Stimulated activated CD4-positive, alpha-beta T cell treated with anti-CD3 and anti-CD28 coated beads, Interleukin-4, amount 100 ng/mL, for 24 hours (primary cell): ENCODE measurements at regions not wholly inside any gene's neighbourhood (a gene's known extent, or its start where the extent isn't known, plus 50 kb on each side); places are given as distances from the start of the nearest gene placed in this dataset.

ENCODE experiments used
- DNase-seq: peaks from one replicate; pipeline ENCODE4 v3.0.0-alpha.2; 2020

DNA sequence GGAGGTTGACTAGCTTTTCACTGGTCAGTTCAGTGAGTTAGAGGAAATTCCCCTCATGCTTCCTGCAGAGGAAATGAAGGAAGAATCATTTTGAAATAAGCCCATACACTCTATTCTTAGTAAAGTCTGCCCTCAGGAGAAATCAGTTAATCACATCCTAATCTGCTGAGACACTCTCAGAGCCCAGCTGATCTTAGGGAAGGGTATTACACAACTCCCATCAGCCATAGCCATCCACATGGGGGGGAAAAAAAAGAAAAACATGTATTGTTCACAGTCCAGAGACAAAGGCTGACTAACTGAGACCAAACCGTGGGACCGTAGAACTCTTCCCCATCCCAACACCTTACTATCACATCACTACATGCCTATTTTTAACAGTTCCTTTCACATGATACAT lies 722.3 kb downstream of the CDH8 start:
- no peak for DNase-seq

DNA sequence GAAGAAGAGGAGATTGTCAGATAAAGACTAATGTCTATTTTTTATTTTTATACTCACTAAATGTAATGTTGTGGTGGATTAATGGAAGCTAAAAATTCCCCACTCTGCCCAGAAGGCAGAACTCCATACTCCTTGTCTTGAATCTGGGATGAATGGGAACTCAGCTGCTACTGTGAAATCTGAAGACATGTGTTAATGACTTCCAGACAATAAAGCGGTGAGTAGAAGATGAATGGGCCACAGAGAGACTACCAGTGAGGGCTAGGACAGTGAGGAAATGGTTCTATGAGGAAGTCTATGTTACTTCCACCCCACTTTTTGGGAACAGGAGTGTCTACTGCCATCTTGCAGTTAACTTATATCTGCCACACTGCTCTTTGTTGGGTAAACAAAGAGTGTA lies 726.9 kb downstream of the CDH8 start:
- DNase-seq, result no peak

- no peak for DNase-seq
Measured at GRCh38 chr16:61306204-61306603, 730.0 kb downstream of the CDH8 start.

GRCh38 chr16:61296814-61297213 lies 739.4 kb downstream of the CDH8 start:
- DNase-seq, result no peak

- DNase-seq, result no peak
Measured at GRCh38 chr16:61296305-61296704, 739.9 kb downstream of the CDH8 start.

DNA sequence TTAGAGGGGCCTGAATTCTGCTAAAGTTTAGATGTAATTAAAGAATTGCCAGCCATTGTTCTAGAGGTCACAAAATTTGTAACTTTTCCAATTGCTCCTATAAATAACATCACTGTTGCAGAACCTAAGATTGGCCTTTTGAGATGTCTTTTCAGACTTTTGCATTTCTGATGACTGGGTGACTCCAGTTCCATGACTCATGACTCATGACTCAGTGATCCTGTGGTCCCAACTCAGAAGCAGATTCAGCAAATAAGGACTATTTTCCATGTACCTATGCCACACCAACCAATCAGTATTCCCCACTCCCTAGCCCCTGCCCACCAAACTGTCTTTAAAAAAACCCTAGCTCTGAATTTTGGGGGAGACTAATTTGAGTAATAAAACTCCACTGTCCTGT lies 740.9 kb downstream of the CDH8 start:
- DNase-seq, result no peak

- DNase-seq, result no peak
Measured at GRCh38 chr16:61289141-61289540, 747.1 kb downstream of the CDH8 start.

GRCh38 chr16:61277849-61278248 lies 758.4 kb downstream of the CDH8 start:
- DNase-seq, result no peak

GRCh38 chr16:61274211-61274610 lies 762.0 kb downstream of the CDH8 start:
- no peak for DNase-seq

- DNase-seq, result no peak
Measured at GRCh38 chr16:61270726-61271125, 765.5 kb downstream of the CDH8 start.

- no peak for DNase-seq
Measured at GRCh38 chr16:61263400-61263799, 772.8 kb downstream of the CDH8 start.

GRCh38 chr16:61261315-61261714 lies 774.9 kb downstream of the CDH8 start:
- no peak for DNase-seq

DNA sequence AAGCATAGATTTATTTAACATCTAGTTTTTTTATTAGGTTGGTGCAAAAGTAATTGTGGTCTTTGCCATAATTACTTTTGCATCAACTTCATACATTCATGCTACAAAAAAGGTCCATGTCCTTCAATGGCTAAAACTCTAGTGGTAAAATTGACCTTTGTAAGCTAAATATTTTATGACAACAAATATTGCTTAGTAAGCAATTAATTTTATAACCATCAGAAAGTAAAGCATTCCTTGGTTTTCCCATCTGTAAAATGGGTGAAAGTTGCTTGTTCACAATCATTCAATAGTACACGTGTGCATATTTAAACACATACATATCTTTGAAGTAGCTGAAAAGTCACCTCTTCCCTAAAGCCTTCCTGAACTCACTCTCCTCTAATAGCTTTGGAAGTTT lies 789.6 kb downstream of the CDH8 start:
- no peak for DNase-seq

GRCh38 chr16:61243954-61244353 lies 792.3 kb downstream of the CDH8 start:
- no peak for DNase-seq

GRCh38 chr16:61237884-61238485 lies 798.3 kb downstream of the CDH8 start:
- no peak for DNase-seq

DNA sequence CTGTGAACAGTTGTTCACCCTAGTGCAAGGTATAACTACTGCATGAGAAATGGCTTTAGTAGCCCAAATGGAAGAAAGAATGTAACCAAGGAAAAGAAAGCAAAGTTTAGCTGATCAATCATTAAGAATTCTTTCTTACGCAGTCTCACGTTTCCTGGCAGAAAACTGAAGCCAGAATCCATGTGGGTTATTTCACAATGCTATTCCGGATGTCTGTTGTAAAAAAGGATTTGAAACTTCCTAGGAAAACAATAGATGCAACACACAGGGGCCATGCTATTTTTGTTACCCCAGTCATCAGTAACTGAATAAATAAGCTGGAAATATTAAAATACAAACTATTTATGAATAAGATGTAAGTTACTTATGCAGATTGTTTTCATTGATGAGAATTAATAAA lies 802.5 kb downstream of the CDH8 start:
- DNase-seq, result no peak

- no peak for DNase-seq
Measured at GRCh38 chr16:61228371-61228770, 807.9 kb downstream of the CDH8 start.

GRCh38 chr16:61215605-61216004 lies 820.6 kb downstream of the CDH8 start:
- no peak for DNase-seq

- DNase-seq, result no peak
Measured at GRCh38 chr16:61214780-61215179, 821.5 kb downstream of the CDH8 start.

DNA sequence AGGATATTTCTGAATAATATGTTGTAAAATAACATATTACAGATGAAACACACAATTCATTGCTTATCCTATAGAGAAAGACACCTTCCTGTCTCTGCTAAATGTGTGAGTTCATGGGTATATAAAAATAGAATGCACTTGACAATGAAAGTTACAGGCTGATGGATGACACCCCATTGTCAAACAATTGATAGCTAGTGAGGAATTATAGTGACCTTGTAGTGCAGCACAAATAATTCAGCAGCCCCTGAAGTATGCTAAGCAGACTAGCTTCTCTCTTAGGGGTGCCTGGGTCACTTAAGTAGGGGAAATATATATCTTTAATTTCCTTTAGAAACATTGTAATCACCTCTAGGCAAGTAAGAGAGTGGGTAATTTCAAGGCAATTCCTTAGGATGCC lies 826.2 kb downstream of the CDH8 start:
- no peak for DNase-seq

GRCh38 chr16:61195006-61195405 lies 841.2 kb downstream of the CDH8 start:
- DNase-seq, result no peak

DNA sequence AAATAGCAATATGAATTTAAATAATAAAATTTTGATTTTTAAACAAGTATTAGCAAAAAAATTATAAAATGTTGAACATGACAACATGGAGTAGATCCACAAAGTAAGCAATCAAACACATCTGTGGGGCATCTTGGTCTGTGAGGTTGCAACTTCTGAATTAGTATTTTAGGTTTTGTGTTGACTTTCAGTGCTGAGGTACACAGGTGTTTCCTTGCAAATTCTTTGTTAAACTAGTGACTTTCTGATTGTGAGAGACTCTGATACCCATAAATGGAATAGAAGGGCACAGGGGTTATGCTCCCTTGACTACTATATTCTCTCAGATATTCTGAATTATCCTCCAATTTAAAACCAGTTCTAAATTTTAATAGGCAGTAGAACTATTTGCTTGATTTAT lies 841.7 kb downstream of the CDH8 start:
- no peak for DNase-seq

GRCh38 chr16:61182391-61182790 lies 853.8 kb downstream of the CDH8 start:
- no peak for DNase-seq

DNA sequence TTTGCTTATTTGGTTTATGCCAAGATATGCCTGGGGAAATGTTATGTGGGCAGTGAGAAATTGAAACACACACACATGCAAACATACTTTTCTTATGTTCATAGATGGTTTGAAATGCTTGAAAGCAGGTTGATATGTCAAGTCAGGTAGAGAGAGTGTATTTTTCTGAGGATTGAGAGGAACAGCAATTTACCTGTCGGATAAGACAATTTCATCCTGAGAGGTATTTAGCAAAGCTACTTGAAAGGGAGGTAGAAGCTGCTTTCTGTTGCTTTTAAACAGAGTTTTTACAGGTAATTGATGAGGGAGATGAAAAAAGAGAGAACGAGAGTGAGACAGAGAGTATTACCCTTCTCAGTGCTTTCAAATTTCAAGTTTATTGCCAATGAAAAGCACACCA lies 854.3 kb downstream of the CDH8 start:
- DNase-seq, result no peak

- DNase-seq, result no peak
Measured at GRCh38 chr16:61179561-61179960, 856.7 kb downstream of the CDH8 start.

GRCh38 chr16:61165797-61166196 lies 870.4 kb downstream of the CDH8 start:
- no peak for DNase-seq
